ENCODE measurements at regions not wholly inside any gene's neighbourhood (a gene's known extent, or its start where the extent isn't known, plus 50 kb on each side); places are given as distances from the start of the nearest gene placed in this dataset.

DNA sequence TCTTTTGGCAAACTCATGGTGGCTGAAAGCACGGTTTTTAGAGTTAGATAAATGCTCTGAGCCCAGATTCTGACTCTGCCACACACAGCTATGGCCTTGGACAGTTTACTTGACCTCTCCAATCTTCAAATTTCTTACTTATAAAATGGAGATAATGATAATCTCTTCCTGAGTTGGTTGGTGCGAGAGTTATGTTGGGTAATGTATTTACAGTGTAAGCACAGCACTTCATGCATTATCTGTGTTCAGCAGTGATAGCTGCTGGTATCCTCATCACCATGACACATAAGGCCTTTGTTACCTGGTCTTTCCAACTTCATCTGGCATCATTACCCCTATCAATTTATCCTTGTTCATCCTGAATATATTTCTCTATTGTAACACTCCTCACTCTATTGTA is 178.8 kb upstream of the ELL2 start:
- Mint-ChIP-seq H3K9me3 (no peaks in the 10 kb centered on the region), H3K4me3 (no peak overlapping the region), H3K27ac (no peak overlapping the region), H3K27me3 (ENCODE audit: low read depth) (no peaks in the 10 kb centered on the region), H3K36me3 (no peaks in the 10 kb centered on the region), H3K4me1 (peaks cover 28% of the 10 kb centered on the region)
- no peak for DNase-seq (ENCODE audit: low spot score)
- ChIA-PET POLR2A (no interaction called here), CTCF (no interaction called here)
- TF ChIP-seq, protein P1, sequence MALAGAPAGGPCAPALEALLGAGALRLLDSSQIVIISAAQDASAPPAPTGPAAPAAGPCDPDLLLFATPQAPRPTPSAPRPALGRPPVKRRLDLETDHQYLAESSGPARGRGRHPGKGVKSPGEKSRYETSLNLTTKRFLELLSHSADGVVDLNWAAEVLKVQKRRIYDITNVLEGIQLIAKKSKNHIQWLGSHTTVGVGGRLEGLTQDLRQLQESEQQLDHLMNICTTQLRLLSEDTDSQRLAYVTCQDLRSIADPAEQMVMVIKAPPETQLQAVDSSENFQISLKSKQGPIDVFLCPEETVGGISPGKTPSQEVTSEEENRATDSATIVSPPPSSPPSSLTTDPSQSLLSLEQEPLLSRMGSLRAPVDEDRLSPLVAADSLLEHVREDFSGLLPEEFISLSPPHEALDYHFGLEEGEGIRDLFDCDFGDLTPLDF (CRISPR knock-in tag; IDR thresholded peaks at IDR 0.05), result no peak
- no peak for TF ChIP-seq NFYB (CRISPR knock-in tag; conservative IDR thresholded peaks at IDR 0.05; ENCODE audit: low read depth)
- no peak for TF ChIP-seq ESRRA (CRISPR knock-in tag; IDR thresholded peaks at IDR 0.05; ENCODE audit: borderline replicate concordance)
- TF ChIP-seq, protein P2, sequence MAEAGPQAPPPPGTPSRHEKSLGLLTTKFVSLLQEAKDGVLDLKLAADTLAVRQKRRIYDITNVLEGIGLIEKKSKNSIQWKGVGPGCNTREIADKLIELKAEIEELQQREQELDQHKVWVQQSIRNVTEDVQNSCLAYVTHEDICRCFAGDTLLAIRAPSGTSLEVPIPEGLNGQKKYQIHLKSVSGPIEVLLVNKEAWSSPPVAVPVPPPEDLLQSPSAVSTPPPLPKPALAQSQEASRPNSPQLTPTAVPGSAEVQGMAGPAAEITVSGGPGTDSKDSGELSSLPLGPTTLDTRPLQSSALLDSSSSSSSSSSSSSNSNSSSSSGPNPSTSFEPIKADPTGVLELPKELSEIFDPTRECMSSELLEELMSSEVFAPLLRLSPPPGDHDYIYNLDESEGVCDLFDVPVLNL (CRISPR knock-in tag; IDR thresholded peaks at IDR 0.05; ENCODE audit: borderline replicate concordance, low read depth), result no peak
- TF ChIP-seq, protein P3, sequence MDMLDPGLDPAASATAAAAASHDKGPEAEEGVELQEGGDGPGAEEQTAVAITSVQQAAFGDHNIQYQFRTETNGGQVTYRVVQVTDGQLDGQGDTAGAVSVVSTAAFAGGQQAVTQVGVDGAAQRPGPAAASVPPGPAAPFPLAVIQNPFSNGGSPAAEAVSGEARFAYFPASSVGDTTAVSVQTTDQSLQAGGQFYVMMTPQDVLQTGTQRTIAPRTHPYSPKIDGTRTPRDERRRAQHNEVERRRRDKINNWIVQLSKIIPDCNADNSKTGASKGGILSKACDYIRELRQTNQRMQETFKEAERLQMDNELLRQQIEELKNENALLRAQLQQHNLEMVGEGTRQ (CRISPR knock-in tag; IDR thresholded peaks at IDR 0.05), result no peak
- no peak for TF ChIP-seq TP53 (CRISPR knock-in tag; IDR thresholded peaks at IDR 0.05)
- TF ChIP-seq HMGA2 (CRISPR knock-in tag; IDR thresholded peaks at IDR 0.05), result no peak
- TF ChIP-seq, protein P4, sequence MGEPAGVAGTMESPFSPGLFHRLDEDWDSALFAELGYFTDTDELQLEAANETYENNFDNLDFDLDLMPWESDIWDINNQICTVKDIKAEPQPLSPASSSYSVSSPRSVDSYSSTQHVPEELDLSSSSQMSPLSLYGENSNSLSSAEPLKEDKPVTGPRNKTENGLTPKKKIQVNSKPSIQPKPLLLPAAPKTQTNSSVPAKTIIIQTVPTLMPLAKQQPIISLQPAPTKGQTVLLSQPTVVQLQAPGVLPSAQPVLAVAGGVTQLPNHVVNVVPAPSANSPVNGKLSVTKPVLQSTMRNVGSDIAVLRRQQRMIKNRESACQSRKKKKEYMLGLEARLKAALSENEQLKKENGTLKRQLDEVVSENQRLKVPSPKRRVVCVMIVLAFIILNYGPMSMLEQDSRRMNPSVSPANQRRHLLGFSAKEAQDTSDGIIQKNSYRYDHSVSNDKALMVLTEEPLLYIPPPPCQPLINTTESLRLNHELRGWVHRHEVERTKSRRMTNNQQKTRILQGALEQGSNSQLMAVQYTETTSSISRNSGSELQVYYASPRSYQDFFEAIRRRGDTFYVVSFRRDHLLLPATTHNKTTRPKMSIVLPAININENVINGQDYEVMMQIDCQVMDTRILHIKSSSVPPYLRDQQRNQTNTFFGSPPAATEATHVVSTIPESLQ (CRISPR knock-in tag; IDR thresholded peaks at IDR 0.05), result no peak
- TF ChIP-seq, protein P5, sequence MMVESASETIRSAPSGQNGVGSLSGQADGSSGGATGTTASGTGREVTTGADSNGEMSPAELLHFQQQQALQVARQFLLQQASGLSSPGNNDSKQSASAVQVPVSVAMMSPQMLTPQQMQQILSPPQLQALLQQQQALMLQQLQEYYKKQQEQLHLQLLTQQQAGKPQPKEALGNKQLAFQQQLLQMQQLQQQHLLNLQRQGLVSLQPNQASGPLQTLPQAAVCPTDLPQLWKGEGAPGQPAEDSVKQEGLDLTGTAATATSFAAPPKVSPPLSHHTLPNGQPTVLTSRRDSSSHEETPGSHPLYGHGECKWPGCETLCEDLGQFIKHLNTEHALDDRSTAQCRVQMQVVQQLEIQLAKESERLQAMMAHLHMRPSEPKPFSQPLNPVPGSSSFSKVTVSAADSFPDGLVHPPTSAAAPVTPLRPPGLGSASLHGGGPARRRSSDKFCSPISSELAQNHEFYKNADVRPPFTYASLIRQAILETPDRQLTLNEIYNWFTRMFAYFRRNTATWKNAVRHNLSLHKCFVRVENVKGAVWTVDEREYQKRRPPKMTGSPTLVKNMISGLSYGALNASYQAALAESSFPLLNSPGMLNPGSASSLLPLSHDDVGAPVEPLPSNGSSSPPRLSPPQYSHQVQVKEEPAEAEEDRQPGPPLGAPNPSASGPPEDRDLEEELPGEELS (CRISPR knock-in tag; IDR thresholded peaks at IDR 0.05), result no peak
- no peak for TF ChIP-seq CBFB (CRISPR knock-in tag; IDR thresholded peaks at IDR 0.05; ENCODE audit: low read depth)
- TF ChIP-seq ZNF232 (CRISPR knock-in tag; IDR thresholded peaks at IDR 0.05), result no peak
- TF ChIP-seq GTF2I (CRISPR knock-in tag; conservative IDR thresholded peaks at IDR 0.05), result no peak
- no peak for TF ChIP-seq MXD4 (CRISPR knock-in tag; IDR thresholded peaks at IDR 0.05; ENCODE audit: borderline replicate concordance)
- TF ChIP-seq, protein P6, sequence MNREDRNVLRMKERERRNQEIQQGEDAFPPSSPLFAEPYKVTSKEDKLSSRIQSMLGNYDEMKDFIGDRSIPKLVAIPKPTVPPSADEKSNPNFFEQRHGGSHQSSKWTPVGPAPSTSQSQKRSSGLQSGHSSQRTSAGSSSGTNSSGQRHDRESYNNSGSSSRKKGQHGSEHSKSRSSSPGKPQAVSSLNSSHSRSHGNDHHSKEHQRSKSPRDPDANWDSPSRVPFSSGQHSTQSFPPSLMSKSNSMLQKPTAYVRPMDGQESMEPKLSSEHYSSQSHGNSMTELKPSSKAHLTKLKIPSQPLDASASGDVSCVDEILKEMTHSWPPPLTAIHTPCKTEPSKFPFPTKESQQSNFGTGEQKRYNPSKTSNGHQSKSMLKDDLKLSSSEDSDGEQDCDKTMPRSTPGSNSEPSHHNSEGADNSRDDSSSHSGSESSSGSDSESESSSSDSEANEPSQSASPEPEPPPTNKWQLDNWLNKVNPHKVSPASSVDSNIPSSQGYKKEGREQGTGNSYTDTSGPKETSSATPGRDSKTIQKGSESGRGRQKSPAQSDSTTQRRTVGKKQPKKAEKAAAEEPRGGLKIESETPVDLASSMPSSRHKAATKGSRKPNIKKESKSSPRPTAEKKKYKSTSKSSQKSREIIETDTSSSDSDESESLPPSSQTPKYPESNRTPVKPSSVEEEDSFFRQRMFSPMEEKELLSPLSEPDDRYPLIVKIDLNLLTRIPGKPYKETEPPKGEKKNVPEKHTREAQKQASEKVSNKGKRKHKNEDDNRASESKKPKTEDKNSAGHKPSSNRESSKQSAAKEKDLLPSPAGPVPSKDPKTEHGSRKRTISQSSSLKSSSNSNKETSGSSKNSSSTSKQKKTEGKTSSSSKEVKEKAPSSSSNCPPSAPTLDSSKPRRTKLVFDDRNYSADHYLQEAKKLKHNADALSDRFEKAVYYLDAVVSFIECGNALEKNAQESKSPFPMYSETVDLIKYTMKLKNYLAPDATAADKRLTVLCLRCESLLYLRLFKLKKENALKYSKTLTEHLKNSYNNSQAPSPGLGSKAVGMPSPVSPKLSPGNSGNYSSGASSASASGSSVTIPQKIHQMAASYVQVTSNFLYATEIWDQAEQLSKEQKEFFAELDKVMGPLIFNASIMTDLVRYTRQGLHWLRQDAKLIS (CRISPR knock-in tag; IDR thresholded peaks at IDR 0.05; ENCODE audit: borderline replicate concordance), result no peak
- no peak for TF ChIP-seq ZNF121 (CRISPR knock-in tag; IDR thresholded peaks at IDR 0.05)
- no peak for TF ChIP-seq IRF2 (CRISPR knock-in tag; IDR thresholded peaks at IDR 0.05; ENCODE audit: borderline replicate concordance, low read depth)
- TF ChIP-seq, protein P7, sequence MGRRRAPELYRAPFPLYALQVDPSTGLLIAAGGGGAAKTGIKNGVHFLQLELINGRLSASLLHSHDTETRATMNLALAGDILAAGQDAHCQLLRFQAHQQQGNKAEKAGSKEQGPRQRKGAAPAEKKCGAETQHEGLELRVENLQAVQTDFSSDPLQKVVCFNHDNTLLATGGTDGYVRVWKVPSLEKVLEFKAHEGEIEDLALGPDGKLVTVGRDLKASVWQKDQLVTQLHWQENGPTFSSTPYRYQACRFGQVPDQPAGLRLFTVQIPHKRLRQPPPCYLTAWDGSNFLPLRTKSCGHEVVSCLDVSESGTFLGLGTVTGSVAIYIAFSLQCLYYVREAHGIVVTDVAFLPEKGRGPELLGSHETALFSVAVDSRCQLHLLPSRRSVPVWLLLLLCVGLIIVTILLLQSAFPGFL (CRISPR knock-in tag; IDR thresholded peaks at IDR 0.05; ENCODE audit: borderline replicate concordance), result no peak
- no peak for TF ChIP-seq NFATC4 (CRISPR knock-in tag; IDR thresholded peaks at IDR 0.05)
- no peak for TF ChIP-seq GRHL2 (CRISPR knock-in tag; IDR thresholded peaks at IDR 0.05; ENCODE audit: insufficient replicate concordance, severe bottlenecking)
- TF ChIP-seq, protein P8, sequence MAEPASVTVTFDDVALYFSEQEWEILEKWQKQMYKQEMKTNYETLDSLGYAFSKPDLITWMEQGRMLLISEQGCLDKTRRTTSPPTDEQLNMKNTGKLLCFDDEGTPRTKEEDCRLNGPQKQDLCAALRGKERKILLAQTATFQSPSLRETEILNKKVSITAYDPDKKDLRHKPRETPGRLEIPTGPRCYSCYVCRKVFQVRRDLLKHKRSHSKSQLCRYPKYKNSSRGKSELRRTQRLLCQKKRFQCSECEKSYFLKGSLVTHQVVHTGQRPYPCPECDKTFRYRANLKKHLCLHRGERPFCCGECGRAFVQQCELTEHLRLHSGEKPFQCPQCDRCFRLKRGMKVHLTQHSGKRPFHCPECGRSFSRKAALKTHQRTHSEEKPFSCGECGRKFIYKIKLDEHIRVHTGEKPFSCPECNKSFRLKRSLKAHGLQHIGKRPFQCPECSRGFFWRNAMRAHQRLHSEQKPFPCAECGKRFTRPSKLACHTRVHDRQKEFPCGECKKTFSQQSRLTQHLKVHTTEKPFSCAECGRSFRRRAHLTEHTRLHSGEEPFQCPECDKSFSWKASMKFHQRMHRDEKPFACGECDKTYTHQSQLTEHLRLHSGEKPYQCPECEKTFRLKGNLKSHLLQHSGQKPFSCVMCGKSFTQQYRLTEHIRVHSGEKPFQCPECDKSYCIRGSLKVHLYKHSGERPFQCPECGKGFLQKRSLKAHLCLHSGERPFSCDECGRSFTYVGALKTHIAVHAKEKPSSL (CRISPR knock-in tag; conservative IDR thresholded peaks at IDR 0.05), result no peak
- no peak for ATAC-seq
